PC-9 (cell line): ENCODE measurements at regions not wholly inside any gene's neighbourhood (a gene's known extent, or its start where the extent isn't known, plus 50 kb on each side); places are given as distances from the start of the nearest gene placed in this dataset.

Experiments
- EZH2 ChIP-seq: fragments of 200-600 bp; sonication (generic); IDR thresholded peaks from 2 replicates; pipeline ENCODE4 v1.8.0; 2017; ENCODE audit warnings: antibody characterized with exemption, low read depth
- TF ChIP-seq, protein P1 (sequence below): fragments of 200-600 bp; sonication (generic); conservative IDR thresholded peaks from 2 replicates; pipeline ENCODE4 v1.6.1; 2017; ENCODE audit warnings: mixed run types, antibody characterized with exemption, mild to moderate bottlenecking, moderate library complexity

DNA sequence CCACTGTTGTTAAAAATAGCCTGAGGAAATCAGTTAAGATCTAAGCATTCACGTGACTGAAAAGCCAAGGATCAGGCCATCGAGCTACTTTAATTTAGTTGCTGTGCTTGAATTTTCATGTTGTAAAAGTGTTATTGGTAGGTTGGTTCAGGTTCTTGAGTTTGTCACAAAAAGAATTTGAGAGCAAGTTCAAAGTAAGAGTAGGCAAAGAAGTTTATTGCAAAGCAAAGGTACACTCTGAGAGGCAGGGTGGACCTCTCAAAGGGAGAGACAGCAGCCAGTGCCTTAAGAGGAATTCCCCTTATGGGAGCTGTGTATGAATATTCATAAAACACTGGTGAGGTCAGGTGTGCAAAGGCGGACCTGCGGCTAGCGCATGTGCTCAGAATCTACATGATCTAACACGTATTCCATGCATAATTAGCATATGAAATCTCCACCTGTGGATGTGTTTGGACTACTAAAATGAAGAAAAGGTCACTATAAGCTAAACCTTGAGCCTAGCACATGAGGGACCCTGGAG is 236.5 kb downstream of the NDUFA10 start:
- TF ChIP-seq, protein P1, sequence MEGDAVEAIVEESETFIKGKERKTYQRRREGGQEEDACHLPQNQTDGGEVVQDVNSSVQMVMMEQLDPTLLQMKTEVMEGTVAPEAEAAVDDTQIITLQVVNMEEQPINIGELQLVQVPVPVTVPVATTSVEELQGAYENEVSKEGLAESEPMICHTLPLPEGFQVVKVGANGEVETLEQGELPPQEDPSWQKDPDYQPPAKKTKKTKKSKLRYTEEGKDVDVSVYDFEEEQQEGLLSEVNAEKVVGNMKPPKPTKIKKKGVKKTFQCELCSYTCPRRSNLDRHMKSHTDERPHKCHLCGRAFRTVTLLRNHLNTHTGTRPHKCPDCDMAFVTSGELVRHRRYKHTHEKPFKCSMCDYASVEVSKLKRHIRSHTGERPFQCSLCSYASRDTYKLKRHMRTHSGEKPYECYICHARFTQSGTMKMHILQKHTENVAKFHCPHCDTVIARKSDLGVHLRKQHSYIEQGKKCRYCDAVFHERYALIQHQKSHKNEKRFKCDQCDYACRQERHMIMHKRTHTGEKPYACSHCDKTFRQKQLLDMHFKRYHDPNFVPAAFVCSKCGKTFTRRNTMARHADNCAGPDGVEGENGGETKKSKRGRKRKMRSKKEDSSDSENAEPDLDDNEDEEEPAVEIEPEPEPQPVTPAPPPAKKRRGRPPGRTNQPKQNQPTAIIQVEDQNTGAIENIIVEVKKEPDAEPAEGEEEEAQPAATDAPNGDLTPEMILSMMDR: no peak
- TF ChIP-seq EZH2: no peak
